HG02588 (cell line): ENCODE measurements at regions not wholly inside any gene's neighbourhood (a gene's known extent, or its start where the extent isn't known, plus 50 kb on each side); places are given as distances from the start of the nearest gene placed in this dataset.

ENCODE experiments used
- ATAC-seq: cut with Tn5 transposase; IDR thresholded peaks from one replicate; pipeline ENCODE4 v1.9.1; 2021; ENCODE audit warnings: mild to moderate bottlenecking, moderate library complexity; ENCODE audit not compliant: unreplicated experiment

GRCh38 chr10:78868861-78869260 is 199.9 kb upstream of the ZMIZ1 start:
- no peak for ATAC-seq

- ATAC-seq, result no peak
Observed at GRCh38 chr10:78869508-78870454, 199.0 kb upstream of the ZMIZ1 start.

DNA sequence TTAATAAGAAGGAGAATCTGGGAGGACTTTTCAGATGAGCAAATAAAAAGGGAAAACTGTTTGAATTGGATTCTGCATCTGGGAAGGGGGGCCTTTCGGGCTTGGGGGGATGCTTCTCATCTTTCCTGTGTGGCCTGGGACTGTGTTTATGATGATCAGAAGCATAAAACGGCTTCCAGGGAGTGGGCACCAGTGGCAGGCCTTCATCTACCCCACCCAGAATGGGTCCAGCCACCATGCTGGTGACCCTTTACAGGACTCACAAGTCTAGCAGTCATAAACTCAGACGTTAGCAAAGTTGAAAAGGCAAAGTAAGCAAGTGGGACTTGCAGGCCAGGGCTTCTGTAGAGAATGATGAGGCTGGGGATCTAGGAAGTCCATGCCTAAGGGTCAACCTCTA is 198.3 kb upstream of the ZMIZ1 start:
- ATAC-seq, result no peak

GRCh38 chr10:78871796-78872195 is 197.0 kb upstream of the ZMIZ1 start:
- no peak for ATAC-seq

GRCh38 chr10:78873413-78873812 is 195.4 kb upstream of the ZMIZ1 start:
- no peak for ATAC-seq

DNA sequence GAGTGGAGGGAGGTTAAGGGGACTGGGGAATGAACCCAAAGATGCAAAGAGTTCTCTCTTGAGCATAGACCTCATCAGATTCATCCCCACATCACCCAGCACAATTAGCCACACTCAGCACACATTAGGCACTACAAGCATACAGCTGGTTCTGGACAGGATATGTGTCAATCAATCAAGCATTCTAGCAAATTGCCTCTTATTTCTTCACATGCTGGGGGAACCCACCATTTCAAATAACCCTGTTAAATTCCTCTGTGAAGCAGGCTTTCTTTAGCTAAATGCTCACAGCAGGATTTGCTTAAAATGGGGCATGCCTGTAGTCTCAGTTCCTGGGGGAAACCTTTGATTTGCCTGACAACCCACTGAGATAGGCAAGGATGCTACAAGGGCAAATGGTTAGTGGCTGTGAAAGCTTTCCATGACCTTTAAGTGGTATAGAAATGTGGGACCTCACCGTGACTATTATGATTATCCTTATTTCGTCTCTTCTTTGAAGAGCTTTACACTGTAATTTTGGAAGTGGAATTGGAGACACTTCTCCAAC is 193.4 kb upstream of the ZMIZ1 start:
- ATAC-seq, result no peak

GRCh38 chr10:78875932-78876331 is 192.8 kb upstream of the ZMIZ1 start:
- no peak for ATAC-seq

DNA sequence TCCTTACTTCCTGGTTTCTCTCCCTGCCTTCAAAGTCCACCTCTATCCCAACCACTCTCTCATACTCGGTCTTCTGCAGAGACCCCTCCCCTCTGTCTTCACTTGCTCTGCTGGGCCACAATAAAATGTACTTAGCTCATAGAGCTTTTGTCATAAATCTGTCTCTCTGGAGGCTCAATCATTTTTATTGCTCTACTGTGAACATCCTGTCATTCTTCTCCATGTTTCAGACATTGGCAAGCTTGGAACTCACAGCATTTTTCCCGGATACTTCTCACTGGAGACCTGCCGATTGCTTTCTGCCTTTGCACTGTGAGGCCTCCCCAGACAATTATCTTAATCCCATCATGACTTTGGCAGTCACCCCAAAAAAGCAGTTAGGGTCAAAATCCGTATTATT is 192.3 kb upstream of the ZMIZ1 start:
- no peak for ATAC-seq

- no peak for ATAC-seq
Observed at GRCh38 chr10:78879621-78880020, 189.1 kb upstream of the ZMIZ1 start.

DNA sequence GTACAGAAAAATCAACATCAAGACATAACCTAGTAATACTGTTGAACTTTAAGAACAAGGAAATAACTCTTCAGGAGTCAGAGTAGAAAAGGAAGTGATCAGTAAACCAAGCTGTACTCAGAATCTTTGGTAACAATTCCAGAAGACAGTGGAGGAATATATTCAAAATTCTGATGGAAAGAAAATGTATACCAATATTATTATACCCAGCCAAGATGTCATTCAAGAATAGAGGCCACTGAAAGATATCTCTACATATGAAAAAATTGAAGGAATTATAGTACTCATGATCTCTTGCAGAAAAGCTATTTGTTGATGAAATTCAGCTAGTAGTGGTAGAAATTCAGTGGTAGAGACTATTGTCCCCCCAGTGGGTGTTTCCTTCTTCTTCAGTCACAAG is 182.6 kb upstream of the ZMIZ1 start:
- no peak for ATAC-seq

GRCh38 chr10:78889536-78890063 is 179.2 kb upstream of the ZMIZ1 start:
- ATAC-seq, result no peak

GRCh38 chr10:78890506-78890905 is 178.3 kb upstream of the ZMIZ1 start:
- ATAC-seq, result no peak

GRCh38 chr10:78891741-78892140 is 177.0 kb upstream of the ZMIZ1 start:
- no peak for ATAC-seq

- no peak for ATAC-seq
Observed at GRCh38 chr10:78892338-78893176, 176.2 kb upstream of the ZMIZ1 start.

DNA sequence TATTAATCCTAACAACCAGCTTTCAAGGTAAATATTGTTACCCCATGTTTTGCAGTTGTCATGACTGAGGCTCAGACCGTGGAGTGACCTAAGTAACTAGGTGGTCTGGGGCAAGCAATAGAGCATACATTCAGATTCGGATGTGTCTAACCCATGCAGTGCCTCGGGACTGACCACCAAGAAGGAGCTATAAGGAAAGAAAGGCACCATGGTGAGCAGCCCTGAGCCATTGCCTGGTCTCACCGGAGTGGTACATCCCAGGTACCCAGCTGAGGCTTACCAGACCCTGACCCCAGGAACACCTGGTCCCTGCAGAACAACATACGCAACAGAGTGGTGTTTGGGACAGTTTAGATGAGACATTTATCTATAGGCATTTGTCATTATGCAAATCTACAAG is 175.5 kb upstream of the ZMIZ1 start:
- ATAC-seq, result no peak

- no peak for ATAC-seq
Observed at GRCh38 chr10:78894089-78894840, 174.5 kb upstream of the ZMIZ1 start.

DNA sequence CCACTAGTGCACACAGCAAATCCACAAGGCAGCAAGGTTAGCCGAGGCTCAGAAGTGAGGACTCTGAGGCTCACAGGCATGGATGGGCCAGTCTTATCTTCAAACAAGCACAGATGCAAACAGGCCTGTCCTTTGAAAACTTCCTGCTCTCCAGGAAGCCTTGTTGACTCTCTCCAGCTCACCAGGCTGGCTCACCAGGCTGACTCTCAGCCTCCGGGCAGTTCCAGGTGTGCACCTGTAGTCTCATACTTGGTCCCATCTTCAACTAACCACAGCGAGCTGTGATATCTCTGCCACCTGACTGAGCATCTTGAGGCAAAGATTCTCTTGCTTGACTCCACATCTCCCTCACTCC is 173.9 kb upstream of the ZMIZ1 start:
- ATAC-seq, result no peak

DNA sequence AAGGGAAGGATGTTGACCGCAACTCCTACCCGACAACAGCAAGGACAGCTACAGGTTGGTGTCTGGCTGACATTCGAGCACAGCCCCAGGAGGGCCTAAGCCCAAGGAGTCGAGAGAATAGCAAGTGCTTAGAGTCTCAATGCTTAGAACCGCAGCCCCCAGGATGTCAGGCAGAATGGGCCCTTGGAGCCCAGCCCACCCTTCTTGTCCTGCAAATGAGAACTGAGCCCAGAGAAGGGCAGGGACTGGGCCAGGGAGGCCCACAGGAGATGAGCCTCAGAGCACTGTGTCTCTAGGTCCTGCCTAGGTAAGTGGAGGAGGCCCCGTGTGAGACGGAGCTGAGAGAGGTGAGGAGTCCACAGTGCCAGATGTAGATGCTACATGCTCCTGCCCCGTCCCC is 173.3 kb upstream of the ZMIZ1 start:
- no peak for ATAC-seq

GRCh38 chr10:78896159-78896928 is 172.4 kb upstream of the ZMIZ1 start:
- no peak for ATAC-seq
